Neural cell (in vitro differentiated cells): ENCODE measurements at regions not wholly inside any gene's neighbourhood (a gene's known extent, or its start where the extent isn't known, plus 50 kb on each side); places are given as distances from the start of the nearest gene placed in this dataset.

Source experiments
- CTCF ChIP-seq: fragments of 450-650 bp; IDR thresholded peaks from 2 replicates; pipeline ENCODE4 v1.5.1; 2014; ENCODE audit warnings: antibody characterized with exemption, mild to moderate bottlenecking, moderate library complexity; ENCODE audit not compliant: poor library complexity, severe bottlenecking
- EP300 ChIP-seq: fragments of 450-650 bp; conservative IDR thresholded peaks from 2 replicates; pipeline ENCODE4 v1.6.1; 2014; ENCODE audit warnings: antibody characterized with exemption, mild to moderate bottlenecking, moderate library complexity; ENCODE audit not compliant: poor library complexity, severe bottlenecking
- EZH2 ChIP-seq: fragments of 200-600, 300-800 bp; shearing (Covaris generic), sonication (generic); IDR thresholded peaks from 2 replicates; pipeline ENCODE4 v1.6.1; 2014; ENCODE audit warnings: antibody characterized with exemption, low read length, borderline replicate concordance, mild to moderate bottlenecking; ENCODE audit not compliant: insufficient read depth, poor library complexity, severe bottlenecking
- MXI1 ChIP-seq: fragments of 450-650 bp; conservative IDR thresholded peaks from 2 replicates; pipeline ENCODE4 v1.6.1; 2014; ENCODE audit warnings: antibody characterized with exemption, mild to moderate bottlenecking; ENCODE audit not compliant: poor library complexity, severe bottlenecking
- POLR2AphosphoS5 ChIP-seq: IDR thresholded peaks from 2 replicates; pipeline ENCODE4 v1.6.1; 2012
- RAD21 ChIP-seq: fragments of 450-650 bp; conservative IDR thresholded peaks from 2 replicates; pipeline ENCODE4 v1.6.1; 2014; ENCODE audit warnings: antibody characterized with exemption, mild to moderate bottlenecking, moderate library complexity
- REST ChIP-seq: IDR thresholded peaks from 2 replicates; pipeline ENCODE4 v1.6.1; 2012; ENCODE audit warnings: borderline replicate concordance
- SMC3 ChIP-seq: fragments of 450-650 bp; conservative IDR thresholded peaks from 2 replicates; pipeline ENCODE4 v1.6.1; 2014; ENCODE audit warnings: antibody characterized with exemption, mild to moderate bottlenecking, moderate library complexity; ENCODE audit not compliant: poor library complexity
- TAF1 ChIP-seq: IDR thresholded peaks from 2 replicates; pipeline ENCODE4 v1.6.1; 2012; ENCODE audit warnings: low read depth

GRCh38 chr3:160103397-160103796 lies 114.8 kb downstream of the IL12A start:
- TF ChIP-seq CTCF (no peak), EP300 (no peak), EZH2 (no peak), POLR2AphosphoS5 (no peak), MXI1 (no peak), REST (no peak), RAD21 (no peak), TAF1 (no peak), SMC3 (no peak)
